GM23338 (cell line): ENCODE measurements at regions not wholly inside any gene's neighbourhood (a gene's known extent, or its start where the extent isn't known, plus 50 kb on each side); places are given as distances from the start of the nearest gene placed in this dataset.
A peak's percentile ranks its signal among the peaks of the same experiment; 100 is the strongest.

Experiments
- ATAC-seq: fragments of 200-7000 bp; cut with Tn5 transposase; 3 replicates; pipeline ENCODE4 v1.9.1; 2020
- DNase-seq: peaks from one replicate; pipeline ENCODE4 v3.0.0-alpha.2; 2015; ENCODE audit warnings: low spot score
- H2AFZ ChIP-seq: fragments of 200-600 bp; sonication (generic); 2 replicates; pipeline ENCODE4 v1.8.0; 2016; ENCODE audit warnings: antibody characterized with exemption, mild to moderate bottlenecking, moderate library complexity
- H3F3A ChIP-seq: fragments of 200-600 bp; sonication (generic); replicated peaks from 2 replicates; pipeline ENCODE4 v1.8.0; 2017; ENCODE audit warnings: antibody characterized with exemption, mixed run types, low read depth
- H3K27ac ChIP-seq: fragments of 200-600 bp; sonication (generic); 2 replicates; pipeline ENCODE4 v1.6.1; 2016; ENCODE audit warnings: low read depth
- H3K27me3 ChIP-seq: fragments of 200-600 bp; sonication (generic); 2 replicates; pipeline ENCODE4 v1.8.0; 2016; ENCODE audit warnings: mild to moderate bottlenecking, mixed run types, moderate library complexity; ENCODE audit not compliant: insufficient read depth
- H3K36me3 ChIP-seq: fragments of 200-600 bp; sonication (generic); 2 replicates; pipeline ENCODE4 v1.8.0; 2016; ENCODE audit warnings: mild to moderate bottlenecking; ENCODE audit not compliant: insufficient read depth
- H3K4me1 ChIP-seq: fragments of 200-600 bp; sonication (generic); 2 replicates; pipeline ENCODE4 v1.8.0; 2016; ENCODE audit warnings: mild to moderate bottlenecking, moderate library complexity; ENCODE audit not compliant: insufficient read depth
- H3K4me2 ChIP-seq: fragments of 200-600 bp; sonication (generic); 2 replicates; pipeline ENCODE4 v1.7.1; 2017; ENCODE audit warnings: mixed run types
- H3K4me3 ChIP-seq: fragments of 200-600 bp; sonication (generic); 2 replicates; pipeline ENCODE4 v1.6.1; 2016; ENCODE audit warnings: mixed run types
- H3K79me2 ChIP-seq: fragments of 200-600 bp; sonication (generic); replicated peaks from 2 replicates; pipeline ENCODE4 v1.8.0; 2017; ENCODE audit warnings: mild to moderate bottlenecking; ENCODE audit not compliant: insufficient read depth
- H3K9me2 ChIP-seq: fragments of 200-600 bp; sonication (generic); 2 replicates; pipeline ENCODE4 v1.8.0; 2017; ENCODE audit not compliant: insufficient read depth
- H4K20me1 ChIP-seq: fragments of 200-600 bp; sonication (generic); replicated peaks from 2 replicates; pipeline ENCODE4 v1.8.0; 2017; ENCODE audit warnings: mild to moderate bottlenecking; ENCODE audit not compliant: insufficient read depth
- H3K27ac Mint-ChIP-seq: 2 replicates; pipeline ENCODE4 v1.8.0; 2020; ENCODE audit warnings: inconsistent platforms, mild to moderate bottlenecking, moderate library complexity, mixed read lengths
- H3K27me3 Mint-ChIP-seq: 3 replicates; pipeline ENCODE4 v1.8.0; 2022; ENCODE audit warnings: low read depth, mild to moderate bottlenecking, moderate library complexity, mixed read lengths, inconsistent platforms; ENCODE audit not compliant: insufficient read depth, poor library complexity
- H3K36me3 Mint-ChIP-seq: 3 replicates; pipeline ENCODE4 v1.8.0; 2021; ENCODE audit warnings: low read depth, mild to moderate bottlenecking, inconsistent platforms, moderate library complexity, mixed read lengths
- H3K4me1 Mint-ChIP-seq: 3 replicates; pipeline ENCODE4 v1.8.0; 2020; ENCODE audit warnings: mild to moderate bottlenecking, inconsistent platforms, mixed read lengths
- H3K4me3 Mint-ChIP-seq: 3 replicates; pipeline ENCODE4 v1.8.0; 2021; ENCODE audit warnings: moderate library complexity, mild to moderate bottlenecking, inconsistent platforms, mixed read lengths
- H3K9me3 Mint-ChIP-seq: 3 replicates; pipeline ENCODE4 v1.8.0; 2020; ENCODE audit warnings: moderate library complexity, mild to moderate bottlenecking, inconsistent platforms, mixed read lengths
- CREB1 ChIP-seq: fragments of 250-450 bp; sonication (Bioruptor Pico); IDR thresholded peaks from 2 replicates; pipeline ENCODE4 v1.5.0; 2020; ENCODE audit warnings: low read depth, mild to moderate bottlenecking, moderate library complexity
- EZH2 ChIP-seq: fragments of 200-600 bp; sonication (generic); IDR thresholded peaks from one replicate; pipeline ENCODE4 v1.8.0; 2017; ENCODE audit warnings: antibody characterized with exemption, mild to moderate bottlenecking, low read depth; ENCODE audit not compliant: unreplicated experiment
- EZH2phosphoT487 ChIP-seq: fragments of 200-600 bp; sonication (generic); IDR thresholded peaks from one replicate; pipeline ENCODE4 v1.8.1; 2018; ENCODE audit warnings: antibody characterized with exemption; ENCODE audit not compliant: unreplicated experiment
- JUNB ChIP-seq: IDR thresholded peaks from one replicate; pipeline ENCODE4 v1.6.1; 2016; ENCODE audit warnings: antibody characterized with exemption; ENCODE audit not compliant: unreplicated experiment
- NANOG ChIP-seq: IDR thresholded peaks from 2 replicates; pipeline ENCODE4 v1.6.1; 2016; ENCODE audit warnings: antibody characterized with exemption, borderline replicate concordance
- POLR2AphosphoS5 ChIP-seq: IDR thresholded peaks from 2 replicates; pipeline ENCODE4 v1.6.1; 2016; ENCODE audit warnings: antibody characterized with exemption, low read depth
- STAT1 ChIP-seq: IDR thresholded peaks from one replicate; pipeline ENCODE4 v1.6.1; 2016; ENCODE audit warnings: antibody characterized with exemption; ENCODE audit not compliant: unreplicated experiment
- ZNF114 ChIP-seq: fragments of 250-450 bp; sonication (Bioruptor Pico); IDR thresholded peaks from 2 replicates; pipeline ENCODE4 v1.5.0; 2020; ENCODE audit warnings: mild to moderate bottlenecking, moderate library complexity
- ZNF331 ChIP-seq: fragments of 250-450 bp; sonication (Bioruptor Pico); IDR thresholded peaks from 2 replicates; pipeline ENCODE4 v1.5.0; 2020; ENCODE audit warnings: low read depth, mild to moderate bottlenecking, moderate library complexity
- TF ChIP-seq, protein P1 (sequence below): IDR thresholded peaks from one replicate; pipeline ENCODE4 v1.6.1; 2018; ENCODE audit warnings: antibody characterized with exemption; ENCODE audit not compliant: unreplicated experiment
- TF ChIP-seq, protein P2 (sequence below): fragments of 250-450 bp; sonication (Bioruptor Pico); IDR thresholded peaks from 2 replicates; pipeline ENCODE4 v1.5.0; 2020; ENCODE audit warnings: mild to moderate bottlenecking, moderate library complexity
- TF ChIP-seq, protein P3 (sequence below): IDR thresholded peaks from 2 replicates; pipeline ENCODE4 v1.6.1; 2016; ENCODE audit warnings: antibody characterized with exemption
- TF ChIP-seq, protein P4 (sequence below), 2 experiments: fragments of 200-600 bp in 1 of 2; sonication (generic) in 1 of 2; conservative IDR thresholded peaks; 2 replicates each; pipeline versions ENCODE4 v1.5.1 to v1.6.1; 2016 to 2017; ENCODE audit warnings: antibody characterized with exemption in 2 of 2, low read depth in 2 of 2, mild to moderate bottlenecking in 2 of 2, moderate library complexity in 1 of 2

DNA sequence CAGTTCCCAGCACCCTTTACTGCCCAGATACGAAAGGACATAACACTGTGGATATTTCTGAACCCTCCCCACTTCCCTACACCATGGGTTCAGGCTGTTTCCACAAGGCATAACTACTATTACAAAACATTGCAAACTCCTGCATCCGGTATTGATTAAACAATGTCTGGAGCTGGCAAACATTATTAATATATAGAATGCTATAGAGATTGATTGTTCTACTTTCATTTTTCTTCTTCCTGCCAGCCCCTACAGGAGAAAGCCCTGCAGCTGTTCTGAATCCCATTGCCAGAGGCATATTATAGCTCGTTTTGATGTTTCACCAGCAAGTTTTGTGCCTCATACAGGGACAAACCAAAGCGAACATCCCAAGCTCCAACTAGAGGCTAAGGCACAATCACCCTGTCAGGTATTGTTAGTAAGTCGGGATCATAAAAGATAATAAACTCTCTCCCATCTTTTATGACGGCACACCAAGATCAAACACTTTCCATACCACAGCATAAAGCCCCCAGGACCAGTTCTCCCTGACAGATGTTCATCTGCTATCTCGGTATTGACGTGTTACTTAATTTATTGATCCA, 331.1 kb upstream of the NT5E start:
- ATAC-seq (no peak), DNase-seq (no peak)
- Histone ChIP-seq H3K79me2 (no peaks in the 10 kb centered on the region), H3F3A (0 out of 2 replicates have a peak, but pooled peaks cover 4% of the 10 kb centered on the region), H3K9me2 (peaks cover 3% of the 10 kb centered on the region; the same call in 1 of the 2 replicates), H3K4me2 (no peak overlapping the region), H3K4me1 (peaks cover 6% of the 10 kb centered on the region), H3K4me3 (no peak overlapping the region), H2AFZ (0 out of 2 replicates have a peak overlapping the region, but pooled peaks have one; percentile 43), H4K20me1 (no peaks in the 10 kb centered on the region), H3K36me3 (no peaks in the 10 kb centered on the region), H3K27ac (no peak overlapping the region), H3K27me3 (no peaks in the 10 kb centered on the region)
- Mint-ChIP-seq H3K27ac (no peak overlapping the region), H3K4me3 (no peak overlapping the region), H3K9me3 (no peaks in the 10 kb centered on the region), H3K36me3 (no peaks in the 10 kb centered on the region), H3K4me1 (peaks cover 11% of the 10 kb centered on the region), H3K27me3 (peaks cover 5% of the 10 kb centered on the region)
- no peak for TF ChIP-seq ZNF114 (CRISPR knock-in tag)
- no peak for TF ChIP-seq EZH2
- TF ChIP-seq, protein P1, sequence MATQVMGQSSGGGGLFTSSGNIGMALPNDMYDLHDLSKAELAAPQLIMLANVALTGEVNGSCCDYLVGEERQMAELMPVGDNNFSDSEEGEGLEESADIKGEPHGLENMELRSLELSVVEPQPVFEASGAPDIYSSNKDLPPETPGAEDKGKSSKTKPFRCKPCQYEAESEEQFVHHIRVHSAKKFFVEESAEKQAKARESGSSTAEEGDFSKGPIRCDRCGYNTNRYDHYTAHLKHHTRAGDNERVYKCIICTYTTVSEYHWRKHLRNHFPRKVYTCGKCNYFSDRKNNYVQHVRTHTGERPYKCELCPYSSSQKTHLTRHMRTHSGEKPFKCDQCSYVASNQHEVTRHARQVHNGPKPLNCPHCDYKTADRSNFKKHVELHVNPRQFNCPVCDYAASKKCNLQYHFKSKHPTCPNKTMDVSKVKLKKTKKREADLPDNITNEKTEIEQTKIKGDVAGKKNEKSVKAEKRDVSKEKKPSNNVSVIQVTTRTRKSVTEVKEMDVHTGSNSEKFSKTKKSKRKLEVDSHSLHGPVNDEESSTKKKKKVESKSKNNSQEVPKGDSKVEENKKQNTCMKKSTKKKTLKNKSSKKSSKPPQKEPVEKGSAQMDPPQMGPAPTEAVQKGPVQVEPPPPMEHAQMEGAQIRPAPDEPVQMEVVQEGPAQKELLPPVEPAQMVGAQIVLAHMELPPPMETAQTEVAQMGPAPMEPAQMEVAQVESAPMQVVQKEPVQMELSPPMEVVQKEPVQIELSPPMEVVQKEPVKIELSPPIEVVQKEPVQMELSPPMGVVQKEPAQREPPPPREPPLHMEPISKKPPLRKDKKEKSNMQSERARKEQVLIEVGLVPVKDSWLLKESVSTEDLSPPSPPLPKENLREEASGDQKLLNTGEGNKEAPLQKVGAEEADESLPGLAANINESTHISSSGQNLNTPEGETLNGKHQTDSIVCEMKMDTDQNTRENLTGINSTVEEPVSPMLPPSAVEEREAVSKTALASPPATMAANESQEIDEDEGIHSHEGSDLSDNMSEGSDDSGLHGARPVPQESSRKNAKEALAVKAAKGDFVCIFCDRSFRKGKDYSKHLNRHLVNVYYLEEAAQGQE: no peak
- TF ChIP-seq CREB1 (CRISPR knock-in tag): no peak
- TF ChIP-seq NANOG: no peak
- TF ChIP-seq EZH2phosphoT487: no peak
- TF ChIP-seq, protein P2, sequence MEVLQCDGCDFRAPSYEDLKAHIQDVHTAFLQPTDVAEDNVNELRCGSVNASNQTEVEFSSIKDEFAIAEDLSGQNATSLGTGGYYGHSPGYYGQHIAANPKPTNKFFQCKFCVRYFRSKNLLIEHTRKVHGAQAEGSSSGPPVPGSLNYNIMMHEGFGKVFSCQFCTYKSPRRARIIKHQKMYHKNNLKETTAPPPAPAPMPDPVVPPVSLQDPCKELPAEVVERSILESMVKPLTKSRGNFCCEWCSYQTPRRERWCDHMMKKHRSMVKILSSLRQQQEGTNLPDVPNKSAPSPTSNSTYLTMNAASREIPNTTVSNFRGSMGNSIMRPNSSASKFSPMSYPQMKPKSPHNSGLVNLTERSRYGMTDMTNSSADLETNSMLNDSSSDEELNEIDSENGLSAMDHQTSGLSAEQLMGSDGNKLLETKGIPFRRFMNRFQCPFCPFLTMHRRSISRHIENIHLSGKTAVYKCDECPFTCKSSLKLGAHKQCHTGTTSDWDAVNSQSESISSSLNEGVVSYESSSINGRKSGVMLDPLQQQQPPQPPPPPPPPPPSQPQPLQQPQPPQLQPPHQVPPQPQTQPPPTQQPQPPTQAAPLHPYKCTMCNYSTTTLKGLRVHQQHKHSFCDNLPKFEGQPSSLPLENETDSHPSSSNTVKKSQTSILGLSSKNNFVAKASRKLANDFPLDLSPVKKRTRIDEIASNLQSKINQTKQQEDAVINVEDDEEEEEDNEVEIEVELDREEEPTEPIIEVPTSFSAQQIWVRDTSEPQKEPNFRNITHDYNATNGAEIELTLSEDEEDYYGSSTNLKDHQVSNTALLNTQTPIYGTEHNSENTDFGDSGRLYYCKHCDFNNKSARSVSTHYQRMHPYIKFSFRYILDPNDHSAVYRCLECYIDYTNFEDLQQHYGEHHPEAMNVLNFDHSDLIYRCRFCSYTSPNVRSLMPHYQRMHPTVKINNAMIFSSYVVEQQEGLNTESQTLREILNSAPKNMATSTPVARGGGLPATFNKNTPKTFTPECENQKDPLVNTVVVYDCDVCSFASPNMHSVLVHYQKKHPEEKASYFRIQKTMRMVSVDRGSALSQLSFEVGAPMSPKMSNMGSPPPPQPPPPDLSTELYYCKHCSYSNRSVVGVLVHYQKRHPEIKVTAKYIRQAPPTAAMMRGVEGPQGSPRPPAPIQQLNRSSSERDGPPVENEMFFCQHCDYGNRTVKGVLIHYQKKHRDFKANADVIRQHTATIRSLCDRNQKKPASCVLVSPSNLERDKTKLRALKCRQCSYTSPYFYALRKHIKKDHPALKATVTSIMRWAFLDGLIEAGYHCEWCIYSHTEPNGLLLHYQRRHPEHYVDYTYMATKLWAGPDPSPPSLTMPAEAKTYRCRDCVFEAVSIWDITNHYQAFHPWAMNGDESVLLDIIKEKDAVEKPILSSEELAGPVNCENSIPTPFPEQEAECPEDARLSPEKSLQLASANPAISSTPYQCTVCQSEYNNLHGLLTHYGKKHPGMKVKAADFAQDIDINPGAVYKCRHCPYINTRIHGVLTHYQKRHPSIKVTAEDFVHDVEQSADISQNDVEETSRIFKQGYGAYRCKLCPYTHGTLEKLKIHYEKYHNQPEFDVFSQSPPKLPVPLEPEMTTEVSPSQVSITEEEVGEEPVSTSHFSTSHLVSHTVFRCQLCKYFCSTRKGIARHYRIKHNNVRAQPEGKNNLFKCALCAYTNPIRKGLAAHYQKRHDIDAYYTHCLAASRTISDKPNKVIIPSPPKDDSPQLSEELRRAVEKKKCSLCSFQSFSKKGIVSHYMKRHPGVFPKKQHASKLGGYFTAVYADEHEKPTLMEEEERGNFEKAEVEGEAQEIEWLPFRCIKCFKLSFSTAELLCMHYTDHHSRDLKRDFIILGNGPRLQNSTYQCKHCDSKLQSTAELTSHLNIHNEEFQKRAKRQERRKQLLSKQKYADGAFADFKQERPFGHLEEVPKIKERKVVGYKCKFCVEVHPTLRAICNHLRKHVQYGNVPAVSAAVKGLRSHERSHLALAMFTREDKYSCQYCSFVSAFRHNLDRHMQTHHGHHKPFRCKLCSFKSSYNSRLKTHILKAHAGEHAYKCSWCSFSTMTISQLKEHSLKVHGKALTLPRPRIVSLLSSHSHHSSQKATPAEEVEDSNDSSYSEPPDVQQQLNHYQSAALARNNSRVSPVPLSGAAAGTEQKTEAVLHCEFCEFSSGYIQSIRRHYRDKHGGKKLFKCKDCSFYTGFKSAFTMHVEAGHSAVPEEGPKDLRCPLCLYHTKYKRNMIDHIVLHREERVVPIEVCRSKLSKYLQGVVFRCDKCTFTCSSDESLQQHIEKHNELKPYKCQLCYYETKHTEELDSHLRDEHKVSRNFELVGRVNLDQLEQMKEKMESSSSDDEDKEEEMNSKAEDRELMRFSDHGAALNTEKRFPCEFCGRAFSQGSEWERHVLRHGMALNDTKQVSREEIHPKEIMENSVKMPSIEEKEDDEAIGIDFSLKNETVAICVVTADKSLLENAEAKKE (CRISPR knock-in tag): no peak
- no peak for TF ChIP-seq ZNF331
- no peak for TF ChIP-seq STAT1
- TF ChIP-seq, protein P3, sequence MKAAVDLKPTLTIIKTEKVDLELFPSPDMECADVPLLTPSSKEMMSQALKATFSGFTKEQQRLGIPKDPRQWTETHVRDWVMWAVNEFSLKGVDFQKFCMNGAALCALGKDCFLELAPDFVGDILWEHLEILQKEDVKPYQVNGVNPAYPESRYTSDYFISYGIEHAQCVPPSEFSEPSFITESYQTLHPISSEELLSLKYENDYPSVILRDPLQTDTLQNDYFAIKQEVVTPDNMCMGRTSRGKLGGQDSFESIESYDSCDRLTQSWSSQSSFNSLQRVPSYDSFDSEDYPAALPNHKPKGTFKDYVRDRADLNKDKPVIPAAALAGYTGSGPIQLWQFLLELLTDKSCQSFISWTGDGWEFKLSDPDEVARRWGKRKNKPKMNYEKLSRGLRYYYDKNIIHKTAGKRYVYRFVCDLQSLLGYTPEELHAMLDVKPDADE: no peak
- TF ChIP-seq JUNB: no peak
- TF ChIP-seq, protein P4, sequence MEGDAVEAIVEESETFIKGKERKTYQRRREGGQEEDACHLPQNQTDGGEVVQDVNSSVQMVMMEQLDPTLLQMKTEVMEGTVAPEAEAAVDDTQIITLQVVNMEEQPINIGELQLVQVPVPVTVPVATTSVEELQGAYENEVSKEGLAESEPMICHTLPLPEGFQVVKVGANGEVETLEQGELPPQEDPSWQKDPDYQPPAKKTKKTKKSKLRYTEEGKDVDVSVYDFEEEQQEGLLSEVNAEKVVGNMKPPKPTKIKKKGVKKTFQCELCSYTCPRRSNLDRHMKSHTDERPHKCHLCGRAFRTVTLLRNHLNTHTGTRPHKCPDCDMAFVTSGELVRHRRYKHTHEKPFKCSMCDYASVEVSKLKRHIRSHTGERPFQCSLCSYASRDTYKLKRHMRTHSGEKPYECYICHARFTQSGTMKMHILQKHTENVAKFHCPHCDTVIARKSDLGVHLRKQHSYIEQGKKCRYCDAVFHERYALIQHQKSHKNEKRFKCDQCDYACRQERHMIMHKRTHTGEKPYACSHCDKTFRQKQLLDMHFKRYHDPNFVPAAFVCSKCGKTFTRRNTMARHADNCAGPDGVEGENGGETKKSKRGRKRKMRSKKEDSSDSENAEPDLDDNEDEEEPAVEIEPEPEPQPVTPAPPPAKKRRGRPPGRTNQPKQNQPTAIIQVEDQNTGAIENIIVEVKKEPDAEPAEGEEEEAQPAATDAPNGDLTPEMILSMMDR (conservative IDR thresholded peaks at IDR 0.05; ENCODE audit: low read depth in 2 of 2): no peak
- TF ChIP-seq POLR2AphosphoS5: no peak
